22Rv1 (cell line): ENCODE measurements at regions not wholly inside any gene's neighbourhood (a gene's known extent, or its start where the extent isn't known, plus 50 kb on each side); places are given as distances from the start of the nearest gene placed in this dataset.

Source experiments
- H3K27ac ChIP-seq: fragments of 450-650 bp; 2 replicates; pipeline ENCODE4 v1.5.1; 2017
- ZFX ChIP-seq: fragments of 450-650 bp; IDR thresholded peaks from 2 replicates; pipeline ENCODE4 v1.6.1; 2017; ENCODE audit warnings: antibody characterized with exemption, borderline replicate concordance
- TF ChIP-seq, protein P1 (sequence below): fragments of 450-650 bp; IDR thresholded peaks from 2 replicates; pipeline ENCODE4 v1.5.1; 2017; ENCODE audit warnings: mild to moderate bottlenecking

DNA sequence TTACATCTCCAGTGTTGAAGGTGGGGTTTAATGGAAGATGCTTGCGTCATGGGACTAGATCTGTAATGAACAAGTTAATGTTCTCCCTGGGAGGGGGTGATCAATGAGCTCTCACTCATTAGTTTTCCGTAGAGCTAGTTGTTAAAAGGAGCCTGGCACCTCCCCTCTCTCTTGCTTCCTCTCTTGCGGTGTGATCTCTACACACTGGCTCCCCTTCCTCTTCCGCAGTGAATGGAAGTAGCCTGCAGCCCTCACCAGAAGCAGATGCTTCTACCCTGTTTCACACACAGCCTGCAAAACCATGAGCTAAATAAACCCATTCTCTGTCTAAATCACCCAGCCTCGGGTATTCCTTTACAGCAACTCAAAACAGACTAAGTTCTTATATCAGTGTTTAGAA lies 318.8 kb downstream of the SLITRK1 start:
- no peak overlapping the region for H3K27ac ChIP-seq
- TF ChIP-seq ZFX = no peak
- TF ChIP-seq, protein P1, sequence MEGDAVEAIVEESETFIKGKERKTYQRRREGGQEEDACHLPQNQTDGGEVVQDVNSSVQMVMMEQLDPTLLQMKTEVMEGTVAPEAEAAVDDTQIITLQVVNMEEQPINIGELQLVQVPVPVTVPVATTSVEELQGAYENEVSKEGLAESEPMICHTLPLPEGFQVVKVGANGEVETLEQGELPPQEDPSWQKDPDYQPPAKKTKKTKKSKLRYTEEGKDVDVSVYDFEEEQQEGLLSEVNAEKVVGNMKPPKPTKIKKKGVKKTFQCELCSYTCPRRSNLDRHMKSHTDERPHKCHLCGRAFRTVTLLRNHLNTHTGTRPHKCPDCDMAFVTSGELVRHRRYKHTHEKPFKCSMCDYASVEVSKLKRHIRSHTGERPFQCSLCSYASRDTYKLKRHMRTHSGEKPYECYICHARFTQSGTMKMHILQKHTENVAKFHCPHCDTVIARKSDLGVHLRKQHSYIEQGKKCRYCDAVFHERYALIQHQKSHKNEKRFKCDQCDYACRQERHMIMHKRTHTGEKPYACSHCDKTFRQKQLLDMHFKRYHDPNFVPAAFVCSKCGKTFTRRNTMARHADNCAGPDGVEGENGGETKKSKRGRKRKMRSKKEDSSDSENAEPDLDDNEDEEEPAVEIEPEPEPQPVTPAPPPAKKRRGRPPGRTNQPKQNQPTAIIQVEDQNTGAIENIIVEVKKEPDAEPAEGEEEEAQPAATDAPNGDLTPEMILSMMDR = no peak

DNA sequence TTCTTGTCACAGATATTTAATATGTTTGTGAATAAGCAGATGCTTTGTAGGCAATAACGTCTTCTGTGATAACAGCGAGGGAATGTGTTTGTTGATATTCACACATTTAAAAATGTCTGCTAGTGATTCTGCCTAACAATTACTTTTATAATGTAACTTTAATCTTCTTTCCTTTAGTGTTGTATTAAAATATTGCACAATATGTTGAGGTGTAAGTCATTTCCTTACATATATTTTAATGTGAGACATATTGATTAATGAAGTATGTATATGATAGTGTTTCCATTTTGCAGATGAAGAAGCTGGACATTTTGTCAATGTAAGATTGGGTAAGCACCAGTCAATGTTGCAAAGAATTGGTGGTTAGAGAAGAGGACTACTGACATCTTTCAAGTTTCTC lies 324.4 kb downstream of the SLITRK1 start:
- TF ChIP-seq, protein P1 = no peak
- TF ChIP-seq ZFX = no peak
- no peak overlapping the region for H3K27ac ChIP-seq

DNA sequence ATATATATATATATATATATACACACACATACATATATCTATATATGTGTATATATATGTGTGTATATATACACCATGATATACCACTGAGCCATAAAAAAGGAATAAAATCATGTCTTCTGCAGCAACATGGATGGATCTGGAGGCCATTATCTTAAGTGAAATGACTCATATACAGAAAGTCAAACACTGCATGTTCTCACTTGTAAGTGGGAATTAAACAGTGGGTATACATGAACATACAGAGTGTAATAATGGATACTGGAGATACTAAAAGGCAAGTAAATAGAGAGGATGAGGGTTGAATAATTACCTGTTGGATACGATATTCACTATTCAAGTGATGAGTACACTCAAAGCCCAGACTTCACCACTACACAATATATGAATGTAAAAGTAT lies 332.6 kb downstream of the SLITRK1 start:
- TF ChIP-seq, protein P1 = no peak
- no peak for TF ChIP-seq ZFX
- no peak overlapping the region for H3K27ac ChIP-seq

DNA sequence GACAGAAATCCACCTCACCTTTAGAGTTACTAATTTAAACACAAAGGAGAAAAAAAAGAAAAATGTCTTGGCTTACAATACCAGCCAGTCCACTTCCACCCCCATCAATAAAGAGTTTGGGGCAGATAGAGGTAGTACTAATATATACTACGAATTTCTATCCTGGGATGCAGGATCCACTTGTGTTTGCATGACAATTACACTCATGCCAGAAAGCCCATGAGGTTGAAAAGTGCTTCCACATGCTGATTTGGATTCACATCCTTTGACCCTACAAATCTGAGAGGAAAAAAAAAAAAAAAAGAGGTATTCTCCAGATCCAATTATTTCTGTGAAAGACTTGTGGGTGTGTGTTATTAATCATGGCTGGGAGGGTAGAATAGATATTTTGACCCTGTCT lies 335.2 kb downstream of the SLITRK1 start:
- no peak overlapping the region for H3K27ac ChIP-seq
- TF ChIP-seq, protein P1 = no peak
- no peak for TF ChIP-seq ZFX

DNA sequence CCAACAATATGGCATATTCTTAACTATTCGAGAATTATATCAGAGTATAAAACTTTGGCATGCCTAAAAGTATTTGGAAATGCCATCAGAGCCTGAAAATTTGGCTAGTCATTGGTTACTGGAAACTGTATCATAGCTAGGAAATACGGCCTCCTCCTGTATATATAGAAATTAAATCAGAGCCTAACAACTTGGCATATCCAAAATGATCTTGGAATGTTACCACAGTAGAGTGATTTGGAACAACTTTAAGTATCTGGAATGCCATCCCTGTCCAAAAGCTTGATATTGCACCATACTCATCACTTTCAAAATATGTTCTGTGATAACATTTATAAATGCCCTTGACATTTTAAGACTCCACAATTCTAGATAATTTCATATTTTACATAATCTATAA lies 335.8 kb downstream of the SLITRK1 start:
- H3K27ac ChIP-seq = no peak overlapping the region
- TF ChIP-seq, protein P1 = no peak
- no peak for TF ChIP-seq ZFX

DNA sequence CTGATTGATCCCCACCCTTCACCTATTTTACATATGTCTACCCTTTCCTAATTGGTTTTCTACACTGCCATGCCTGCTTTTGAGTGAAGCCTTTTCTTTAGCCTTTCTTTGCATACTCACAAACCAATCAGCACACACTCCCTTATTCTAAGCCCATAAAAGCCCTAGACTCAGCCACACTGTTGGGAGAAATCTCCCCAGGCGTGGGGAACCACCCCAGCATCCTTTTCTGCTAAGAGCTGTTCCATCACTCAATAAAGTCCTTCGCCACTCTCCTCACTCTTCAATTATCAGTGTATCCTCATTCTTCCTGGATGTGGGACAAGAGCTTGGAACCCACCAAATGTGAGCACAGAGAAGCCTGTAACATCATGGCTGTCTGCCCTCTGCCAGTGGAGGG lies 343.6 kb downstream of the SLITRK1 start:
- TF ChIP-seq, protein P1 = no peak
- no peak for TF ChIP-seq ZFX
- no peak overlapping the region for H3K27ac ChIP-seq

DNA sequence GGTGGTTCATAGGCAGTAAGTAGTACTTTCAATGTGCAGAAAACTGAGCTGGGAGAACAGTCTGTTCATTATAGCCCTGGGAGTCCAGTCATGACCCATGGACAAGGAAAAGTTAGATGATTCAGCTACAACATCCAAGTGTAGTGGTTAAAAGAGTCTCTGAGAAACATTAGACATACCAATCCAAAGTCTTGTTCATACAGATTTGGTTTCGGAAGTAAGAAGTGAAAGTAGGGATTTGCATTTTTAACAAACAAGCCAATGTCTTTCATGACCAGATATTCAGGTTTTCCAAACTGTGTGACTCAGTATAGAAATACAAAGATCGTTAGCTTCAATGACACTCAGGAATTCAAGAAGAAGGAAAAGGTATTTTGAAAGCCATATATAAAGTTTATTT lies 345.3 kb downstream of the SLITRK1 start:
- no peak overlapping the region for H3K27ac ChIP-seq
- TF ChIP-seq, protein P1 = no peak
- TF ChIP-seq ZFX = no peak
